ENCODE measurements at regions not wholly inside any gene's neighbourhood (a gene's known extent, or its start where the extent isn't known, plus 50 kb on each side); places are given as distances from the start of the nearest gene placed in this dataset.
"Not testable (repeated sequence)": the region's sequence is repeated elsewhere in the genome, so short reads cannot be mapped to it uniquely, and the experiment has no call there.

GRCh38 chr12:127485528-127485927, 781.4 kb upstream of the TMEM132C start:
- Histone ChIP-seq H3K4me1 (ENCODE audit: control insufficient read depth, insufficient read depth, low read length, poor library complexity, severe bottlenecking) (no peaks in the 10 kb centered on the region), H3K27me3 (replicated peaks; ENCODE audit: control insufficient read depth, insufficient read depth, low read length, poor library complexity, severe bottlenecking) (no peaks in the 10 kb centered on the region), H3K36me3 (ENCODE audit: control insufficient read depth, insufficient read depth, low read length) (no peaks in the 10 kb centered on the region), H3K9me3 (ENCODE audit: control insufficient read depth, low read length) (no peaks in the 10 kb centered on the region), H3K27ac (ENCODE audit: insufficient read depth, low read length, poor library complexity, severe bottlenecking) (no peak overlapping the region), H3K4me3 (ENCODE audit: insufficient read depth, low read depth, low read length, poor library complexity, severe bottlenecking) (no peak overlapping the region)
- DNase-seq: no peak

- no peak overlapping the region for H3K4me3 ChIP-seq (ENCODE audit: insufficient read depth, low read depth, low read length, poor library complexity, severe bottlenecking)
- H3K27me3 ChIP-seq (replicated peaks; ENCODE audit: control insufficient read depth, insufficient read depth, low read length, poor library complexity, severe bottlenecking): no peaks in the 10 kb centered on the region
- H3K27ac ChIP-seq (ENCODE audit: insufficient read depth, low read length, poor library complexity, severe bottlenecking): no peak overlapping the region
- no peaks in the 10 kb centered on the region for H3K9me3 ChIP-seq (ENCODE audit: control insufficient read depth, low read length)
- no peaks in the 10 kb centered on the region for H3K4me1 ChIP-seq (ENCODE audit: control insufficient read depth, insufficient read depth, low read length, poor library complexity, severe bottlenecking)
- DNase-seq: no peak
- no peaks in the 10 kb centered on the region for H3K36me3 ChIP-seq (ENCODE audit: control insufficient read depth, insufficient read depth, low read length)
These were observed 779.9 kb upstream of the TMEM132C start for GRCh38 chr12:127487031-127487430.

GRCh38 chr12:127489061-127489460, 777.9 kb upstream of the TMEM132C start:
- Histone ChIP-seq H3K4me3 (ENCODE audit: insufficient read depth, low read depth, low read length, poor library complexity, severe bottlenecking) (no peak overlapping the region), H3K4me1 (ENCODE audit: control insufficient read depth, insufficient read depth, low read length, poor library complexity, severe bottlenecking) (no peaks in the 10 kb centered on the region), H3K36me3 (ENCODE audit: control insufficient read depth, insufficient read depth, low read length) (no peaks in the 10 kb centered on the region), H3K27ac (ENCODE audit: insufficient read depth, low read length, poor library complexity, severe bottlenecking) (no peak overlapping the region), H3K9me3 (ENCODE audit: control insufficient read depth, low read length) (no peaks in the 10 kb centered on the region), H3K27me3 (replicated peaks; ENCODE audit: control insufficient read depth, insufficient read depth, low read length, poor library complexity, severe bottlenecking) (no peaks in the 10 kb centered on the region)
- DNase-seq: no peak

GRCh38 chr12:127494961-127495915, 771.7 kb upstream of the TMEM132C start:
- no peaks in the 10 kb centered on the region for H3K36me3 ChIP-seq (ENCODE audit: control insufficient read depth, insufficient read depth, low read length)
- H3K27ac ChIP-seq (ENCODE audit: insufficient read depth, low read length, poor library complexity, severe bottlenecking): no peak overlapping the region

GRCh38 chr12:127496255-127496654, 770.7 kb upstream of the TMEM132C start:
- Histone ChIP-seq H3K27me3 (replicated peaks; ENCODE audit: control insufficient read depth, insufficient read depth, low read length, poor library complexity, severe bottlenecking) (no peaks in the 10 kb centered on the region), H3K9me3 (ENCODE audit: control insufficient read depth, low read length) (no peaks in the 10 kb centered on the region), H3K4me1 (ENCODE audit: control insufficient read depth, insufficient read depth, low read length, poor library complexity, severe bottlenecking) (no peaks in the 10 kb centered on the region), H3K36me3 (ENCODE audit: control insufficient read depth, insufficient read depth, low read length) (no peaks in the 10 kb centered on the region), H3K4me3 (ENCODE audit: insufficient read depth, low read depth, low read length, poor library complexity, severe bottlenecking) (no peak overlapping the region), H3K27ac (ENCODE audit: insufficient read depth, low read length, poor library complexity, severe bottlenecking) (no peak overlapping the region)
- DNase-seq: no peak

More at GRCh38 chr12:127494961-127495915, 771.7 kb upstream of the TMEM132C start:
- Histone ChIP-seq H3K27me3 (replicated peaks; ENCODE audit: control insufficient read depth, insufficient read depth, low read length, poor library complexity, severe bottlenecking) (no peaks in the 10 kb centered on the region), H3K4me1 (ENCODE audit: control insufficient read depth, insufficient read depth, low read length, poor library complexity, severe bottlenecking) (no peaks in the 10 kb centered on the region), H3K9me3 (ENCODE audit: control insufficient read depth, low read length) (no peaks in the 10 kb centered on the region), H3K4me3 (ENCODE audit: insufficient read depth, low read depth, low read length, poor library complexity, severe bottlenecking) (no peak overlapping the region)
- DNase-seq: no peak

- Histone ChIP-seq H3K9me3 (ENCODE audit: control insufficient read depth, low read length) (no peaks in the 10 kb centered on the region), H3K4me1 (ENCODE audit: control insufficient read depth, insufficient read depth, low read length, poor library complexity, severe bottlenecking) (no peaks in the 10 kb centered on the region), H3K27ac (ENCODE audit: insufficient read depth, low read length, poor library complexity, severe bottlenecking) (no peak overlapping the region), H3K27me3 (replicated peaks; ENCODE audit: control insufficient read depth, insufficient read depth, low read length, poor library complexity, severe bottlenecking) (no peaks in the 10 kb centered on the region), H3K4me3 (ENCODE audit: insufficient read depth, low read depth, low read length, poor library complexity, severe bottlenecking) (no peak overlapping the region), H3K36me3 (ENCODE audit: control insufficient read depth, insufficient read depth, low read length) (no peaks in the 10 kb centered on the region)
- no peak for DNase-seq
These were observed 766.4 kb upstream of the TMEM132C start for GRCh38 chr12:127500512-127501035.

- no peak overlapping the region for H3K4me3 ChIP-seq (ENCODE audit: insufficient read depth, low read depth, low read length, poor library complexity, severe bottlenecking)
- H3K4me1 ChIP-seq (ENCODE audit: control insufficient read depth, insufficient read depth, low read length, poor library complexity, severe bottlenecking): no peaks in the 10 kb centered on the region
- no peak overlapping the region for H3K27ac ChIP-seq (ENCODE audit: insufficient read depth, low read length, poor library complexity, severe bottlenecking)
- no peak for DNase-seq
- no peaks in the 10 kb centered on the region for H3K36me3 ChIP-seq (ENCODE audit: control insufficient read depth, insufficient read depth, low read length)
- no peaks in the 10 kb centered on the region for H3K9me3 ChIP-seq (ENCODE audit: control insufficient read depth, low read length)
- H3K27me3 ChIP-seq (replicated peaks; ENCODE audit: control insufficient read depth, insufficient read depth, low read length, poor library complexity, severe bottlenecking): no peaks in the 10 kb centered on the region
These were observed 765.1 kb upstream of the TMEM132C start for GRCh38 chr12:127501916-127502315.

GRCh38 chr12:127503246-127503645, 763.7 kb upstream of the TMEM132C start:
- Histone ChIP-seq H3K9me3 (ENCODE audit: control insufficient read depth, low read length) (no peaks in the 10 kb centered on the region), H3K4me3 (ENCODE audit: insufficient read depth, low read depth, low read length, poor library complexity, severe bottlenecking) (no peak overlapping the region), H3K36me3 (ENCODE audit: control insufficient read depth, insufficient read depth, low read length) (no peaks in the 10 kb centered on the region), H3K27me3 (replicated peaks; ENCODE audit: control insufficient read depth, insufficient read depth, low read length, poor library complexity, severe bottlenecking) (peaks cover 2% of the 10 kb centered on the region), H3K27ac (ENCODE audit: insufficient read depth, low read length, poor library complexity, severe bottlenecking) (no peak overlapping the region), H3K4me1 (ENCODE audit: control insufficient read depth, insufficient read depth, low read length, poor library complexity, severe bottlenecking) (no peaks in the 10 kb centered on the region)
- DNase-seq: no peak

- H3K27ac ChIP-seq (ENCODE audit: insufficient read depth, low read length, poor library complexity, severe bottlenecking); H3K27me3 ChIP-seq (replicated peaks; ENCODE audit: control insufficient read depth, insufficient read depth, low read length, poor library complexity, severe bottlenecking); DNase-seq; H3K4me1 ChIP-seq (ENCODE audit: control insufficient read depth, insufficient read depth, low read length, poor library complexity, severe bottlenecking); H3K9me3 ChIP-seq (ENCODE audit: control insufficient read depth, low read length); H3K4me3 ChIP-seq (ENCODE audit: insufficient read depth, low read depth, low read length, poor library complexity, severe bottlenecking); H3K36me3 ChIP-seq (ENCODE audit: control insufficient read depth, insufficient read depth, low read length): not testable (repeated sequence)
These were observed 763.0 kb upstream of the TMEM132C start for GRCh38 chr12:127503996-127504395.

- H3K4me3 ChIP-seq (ENCODE audit: insufficient read depth, low read depth, low read length, poor library complexity, severe bottlenecking): no peak overlapping the region
- peaks cover 2% of the 10 kb centered on the region for H3K27me3 ChIP-seq (replicated peaks; ENCODE audit: control insufficient read depth, insufficient read depth, low read length, poor library complexity, severe bottlenecking)
- H3K9me3 ChIP-seq (ENCODE audit: control insufficient read depth, low read length): no peaks in the 10 kb centered on the region
- H3K36me3 ChIP-seq (ENCODE audit: control insufficient read depth, insufficient read depth, low read length): no peaks in the 10 kb centered on the region
- no peak for DNase-seq
- no peak overlapping the region for H3K27ac ChIP-seq (ENCODE audit: insufficient read depth, low read length, poor library complexity, severe bottlenecking)
- H3K4me1 ChIP-seq (ENCODE audit: control insufficient read depth, insufficient read depth, low read length, poor library complexity, severe bottlenecking): no peaks in the 10 kb centered on the region
These were observed 762.1 kb upstream of the TMEM132C start for GRCh38 chr12:127504874-127505273.

Data from effector memory CD4-positive, alpha-beta T cell (primary cell).